ENCODE measurements at regions not wholly inside any gene's neighbourhood (a gene's known extent, or its start where the extent isn't known, plus 50 kb on each side); places are given as distances from the start of the nearest gene placed in this dataset.

- DNase-seq (ENCODE audit: low read depth, low spot score), result no peak
Observed at GRCh38 chr5:164012371-164012770, 507.0 kb downstream of the MAT2B start.

- peak; percentile 82 for DNase-seq (ENCODE audit: low read depth, low spot score)
Observed at GRCh38 chr5:164013077-164013670, 507.8 kb downstream of the MAT2B start.

- DNase-seq (ENCODE audit: low read depth, low spot score), result no peak
Observed at GRCh38 chr5:164020116-164020515, 514.7 kb downstream of the MAT2B start.

GRCh38 chr5:164027738-164028137 lies 522.3 kb downstream of the MAT2B start:
- no peak for DNase-seq (ENCODE audit: low read depth, low spot score)

- no peak for DNase-seq (ENCODE audit: low read depth, low spot score)
Observed at GRCh38 chr5:164038128-164038783, 532.8 kb downstream of the MAT2B start.

- no peak for DNase-seq (ENCODE audit: low read depth, low spot score)
Observed at GRCh38 chr5:164041105-164041504, 535.7 kb downstream of the MAT2B start.

- DNase-seq (ENCODE audit: low read depth, low spot score), result peak; percentile 32
Observed at GRCh38 chr5:164048359-164048926, 543.0 kb downstream of the MAT2B start.

GRCh38 chr5:164051745-164052144 lies 546.3 kb downstream of the MAT2B start:
- DNase-seq (ENCODE audit: low read depth, low spot score), result peak; percentile 26

GRCh38 chr5:164052536-164053093 lies 547.2 kb downstream of the MAT2B start:
- DNase-seq (ENCODE audit: low read depth, low spot score), result peak; percentile 38

- no peak for DNase-seq (ENCODE audit: low read depth, low spot score)
Observed at GRCh38 chr5:164053123-164053522, 547.7 kb downstream of the MAT2B start.

- DNase-seq (ENCODE audit: low read depth, low spot score), result no peak
Observed at GRCh38 chr5:164054461-164054860, 549.0 kb downstream of the MAT2B start.

GRCh38 chr5:164057121-164057520 lies 551.7 kb downstream of the MAT2B start:
- DNase-seq (ENCODE audit: low read depth, low spot score), result no peak

GRCh38 chr5:164058621-164059020 lies 553.2 kb downstream of the MAT2B start:
- DNase-seq (ENCODE audit: low read depth, low spot score), result peak; percentile 11

GRCh38 chr5:164059471-164059870 lies 554.1 kb downstream of the MAT2B start:
- no peak for DNase-seq (ENCODE audit: low read depth, low spot score)

GRCh38 chr5:164060786-164061355 lies 555.5 kb downstream of the MAT2B start:
- DNase-seq (ENCODE audit: low read depth, low spot score), result no peak

GRCh38 chr5:164062304-164062703 lies 556.9 kb downstream of the MAT2B start:
- no peak for DNase-seq (ENCODE audit: low read depth, low spot score)

- DNase-seq (ENCODE audit: low read depth, low spot score), result no peak
Observed at GRCh38 chr5:164065266-164065665, 559.8 kb downstream of the MAT2B start.

- DNase-seq (ENCODE audit: low read depth, low spot score), result no peak
Observed at GRCh38 chr5:164071671-164072070, 566.3 kb downstream of the MAT2B start.

- DNase-seq (ENCODE audit: low read depth, low spot score), result no peak
Observed at GRCh38 chr5:164073081-164073480, 567.7 kb downstream of the MAT2B start.

- DNase-seq (ENCODE audit: low read depth, low spot score), result no peak
Observed at GRCh38 chr5:164076556-164076955, 571.1 kb downstream of the MAT2B start.

- DNase-seq (ENCODE audit: low read depth, low spot score), result no peak
Observed at GRCh38 chr5:164090358-164090757, 584.9 kb downstream of the MAT2B start.

- DNase-seq (ENCODE audit: low read depth, low spot score), result no peak
Observed at GRCh38 chr5:164091836-164092235, 586.4 kb downstream of the MAT2B start.

- no peak for DNase-seq (ENCODE audit: low read depth, low spot score)
Observed at GRCh38 chr5:164094291-164094690, 588.9 kb downstream of the MAT2B start.
